Islet precursor cell (in vitro differentiated cells): ENCODE measurements at regions not wholly inside any gene's neighbourhood (a gene's known extent, or its start where the extent isn't known, plus 50 kb on each side); places are given as distances from the start of the nearest gene placed in this dataset.

Source experiments
- DNase-seq: peaks from one replicate; pipeline ENCODE4 v3.0.0-alpha.2; 2018

GRCh38 chr7:157061979-157062378 is 51.5 kb upstream of the MNX1 start:
- no peak for DNase-seq

- no peak for DNase-seq
Observed at GRCh38 chr7:157065046-157065445, 54.6 kb upstream of the MNX1 start.

DNA sequence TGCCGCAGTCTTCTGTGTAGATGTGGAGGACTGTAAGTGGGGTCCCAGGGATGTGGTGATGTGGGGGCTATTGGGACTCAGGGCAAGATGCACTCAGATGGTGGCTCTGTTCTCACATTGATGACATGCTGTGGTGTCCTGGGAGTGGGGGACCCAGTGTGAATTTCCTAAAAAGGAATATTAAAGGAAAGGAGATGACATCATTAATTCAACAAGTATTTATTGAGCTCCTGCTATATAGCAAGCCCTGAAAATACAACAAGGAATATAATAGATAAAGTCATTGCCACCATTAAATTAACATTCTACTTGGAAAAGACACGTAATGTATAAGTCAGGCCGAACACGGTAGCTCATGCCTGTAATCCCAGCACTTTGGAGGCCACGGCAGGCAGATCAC is 61.9 kb upstream of the MNX1 start:
- DNase-seq, result no peak

DNA sequence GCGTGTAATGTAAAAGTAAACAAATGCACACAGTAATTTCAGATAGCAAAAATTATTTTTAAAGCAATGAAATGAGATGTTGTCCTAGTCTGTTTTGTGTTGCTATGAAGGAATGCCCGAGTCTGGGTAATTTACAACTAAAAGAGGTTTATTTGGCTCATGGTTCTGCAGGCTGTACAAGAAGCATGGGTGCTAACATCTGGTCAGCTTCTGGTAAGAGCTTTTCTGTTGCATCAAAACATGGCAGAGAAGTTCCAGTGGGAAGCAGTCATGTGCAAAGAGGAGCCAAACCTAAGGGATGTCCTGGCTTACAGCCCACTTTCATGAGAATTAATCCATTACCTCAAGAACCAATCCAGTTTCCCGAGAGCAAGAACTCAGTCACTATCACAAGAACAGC is 62.9 kb upstream of the MNX1 start:
- DNase-seq, result no peak

DNA sequence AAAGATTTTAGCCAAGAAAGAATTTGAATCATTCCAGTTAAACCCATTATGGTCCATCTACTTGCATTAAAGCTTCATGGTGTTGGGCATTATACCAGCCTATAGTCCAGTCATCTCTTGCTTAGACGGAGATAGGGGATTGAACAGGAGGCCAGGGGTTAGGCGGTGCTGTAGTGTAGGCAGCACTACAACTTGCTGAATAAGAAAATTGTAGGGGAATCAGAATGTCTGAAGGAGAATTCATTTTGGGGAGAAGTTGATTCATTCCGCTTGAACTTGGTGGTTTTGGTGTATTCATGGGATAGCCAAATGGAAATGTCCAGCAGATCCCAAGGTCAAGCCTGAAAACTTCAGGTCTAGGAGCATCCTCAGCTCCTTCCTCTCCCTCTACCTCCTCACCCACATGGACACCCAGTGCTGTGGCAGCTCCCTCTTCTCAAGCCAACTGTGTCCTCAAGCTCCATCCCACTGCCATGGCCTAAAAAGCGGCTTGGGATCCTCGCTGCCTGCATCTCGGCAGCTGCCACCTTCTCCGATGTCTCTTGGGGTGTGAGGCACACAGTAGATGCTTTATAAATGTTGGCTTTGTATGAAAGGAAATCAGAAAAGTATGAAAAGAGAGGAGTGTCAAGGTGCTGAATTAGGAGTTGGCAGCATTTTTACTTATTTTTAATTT is 63.6 kb upstream of the MNX1 start:
- no peak for DNase-seq

DNA sequence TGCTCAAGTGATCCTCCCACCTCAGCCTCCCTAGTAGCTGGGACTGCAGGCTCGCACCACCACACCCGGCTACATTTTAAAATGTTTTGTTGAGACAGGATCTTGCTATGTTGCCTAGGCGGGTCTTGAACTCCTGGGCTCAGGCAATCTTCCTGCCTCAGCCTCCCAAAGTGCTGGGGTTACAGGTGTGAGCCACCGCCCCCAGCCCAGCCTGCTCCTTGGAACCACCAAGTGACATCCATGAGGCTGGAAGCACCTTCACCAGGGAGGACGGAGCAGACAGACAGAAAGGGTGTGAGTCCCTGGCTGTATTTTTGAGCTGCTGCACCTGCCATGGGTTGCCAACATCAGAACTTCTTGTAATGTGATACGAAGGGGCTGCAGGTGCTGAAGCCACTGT is 62.3 kb upstream of the UBE3C start:
- no peak for DNase-seq

DNA sequence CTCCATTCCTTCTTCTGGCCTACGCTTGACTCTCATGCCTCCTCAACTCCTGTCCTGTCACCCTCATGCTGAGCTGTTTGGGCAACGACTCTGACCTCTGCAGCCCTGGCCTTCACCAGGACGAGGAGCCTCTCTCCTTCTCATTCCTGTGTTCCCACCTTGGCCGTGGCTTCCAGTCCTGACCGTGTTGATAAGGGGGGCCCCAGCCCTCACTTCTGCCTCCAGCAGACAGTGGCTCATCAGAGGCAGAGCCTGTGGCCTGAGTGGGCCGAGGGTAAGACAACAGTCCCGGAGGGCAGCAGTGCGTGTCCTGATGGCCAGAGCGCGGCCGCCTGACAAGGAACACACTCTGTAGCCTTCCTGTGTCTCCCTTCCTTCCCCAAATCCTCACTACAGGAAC is 61.7 kb upstream of the UBE3C start:
- DNase-seq, result peak; percentile 37

- peak; percentile 65 for DNase-seq
Observed at GRCh38 chr7:157077986-157078644, 60.6 kb upstream of the UBE3C start.

GRCh38 chr7:157079116-157079515 is 59.6 kb upstream of the UBE3C start:
- no peak for DNase-seq

DNA sequence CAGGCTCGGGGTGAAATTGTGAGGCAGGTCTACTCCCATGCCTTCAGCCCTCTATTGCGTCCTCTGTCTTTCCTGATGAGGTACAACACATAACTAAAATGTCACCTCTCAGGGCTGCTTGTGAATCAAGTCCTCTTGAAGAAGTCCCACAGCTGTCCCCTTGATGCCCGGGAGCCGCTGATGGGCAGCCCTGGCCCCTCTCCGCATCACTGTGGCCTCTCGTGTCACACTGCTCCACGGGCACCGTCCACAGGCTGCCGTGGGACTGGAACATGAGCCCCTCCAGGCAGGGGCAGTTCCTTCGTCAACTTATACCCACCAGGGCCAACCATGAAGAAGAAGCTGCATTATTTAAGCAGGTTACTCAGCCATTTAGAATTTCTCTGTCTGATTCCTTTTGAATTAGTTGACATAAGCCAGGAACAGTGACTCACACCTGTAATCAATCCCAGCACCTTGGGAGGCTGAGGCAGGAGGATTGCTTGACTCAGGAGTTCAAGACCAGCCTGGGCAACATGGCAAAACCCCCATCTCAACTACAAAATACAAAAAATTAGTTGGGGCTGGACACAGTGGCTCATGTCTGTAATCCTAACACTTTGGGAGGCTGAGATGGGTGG is 58.5 kb upstream of the UBE3C start:
- peak; percentile 39 for DNase-seq

GRCh38 chr7:157086508-157087187 is 52.1 kb upstream of the UBE3C start:
- DNase-seq, result peak; percentile 7

DNA sequence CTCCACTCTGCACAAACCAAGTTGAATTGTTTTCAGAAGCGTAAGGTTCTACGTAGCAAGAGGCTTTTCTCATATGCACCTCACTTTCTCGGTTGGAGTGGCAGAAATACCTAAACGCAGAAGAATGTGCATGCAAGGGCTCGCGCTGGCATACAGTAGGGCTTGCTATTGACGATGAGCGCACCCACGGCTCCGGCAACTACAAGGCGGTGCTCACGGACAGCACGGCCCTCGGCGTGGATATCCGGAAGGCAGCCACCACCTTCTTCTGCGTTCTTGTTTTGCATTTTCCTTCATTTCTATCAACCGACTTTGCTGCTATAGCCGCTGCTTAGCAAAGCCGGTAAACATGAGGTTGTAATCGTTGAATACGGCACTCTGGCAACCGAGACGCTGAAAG is 51.1 kb upstream of the UBE3C start:
- peak; percentile 17 for DNase-seq

DNA sequence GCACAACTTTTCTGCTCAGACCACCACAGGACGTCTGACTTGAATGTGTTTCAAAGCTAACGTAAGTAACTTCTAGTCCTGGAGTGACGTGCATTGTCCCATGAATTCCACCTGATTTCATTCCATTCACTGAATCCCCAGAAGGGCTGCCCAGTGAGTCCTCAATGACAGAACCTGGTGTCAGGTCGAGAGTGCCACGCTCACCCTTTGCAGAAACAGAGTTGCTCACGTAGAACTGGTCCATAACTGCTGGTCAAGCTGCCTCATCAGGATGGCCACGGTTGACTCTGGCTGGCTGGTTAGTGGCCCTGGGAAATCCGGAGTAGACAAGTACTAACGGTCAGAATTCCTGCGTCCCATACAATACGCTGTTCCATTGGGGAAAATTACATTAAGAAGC is 50.6 kb upstream of the UBE3C start:
- DNase-seq, result peak; percentile 31
